Osteoblast (primary cell): ENCODE measurements at regions not wholly inside any gene's neighbourhood (a gene's known extent, or its start where the extent isn't known, plus 50 kb on each side); places are given as distances from the start of the nearest gene placed in this dataset.

Experiments used
- DNase-seq: peaks from one replicate; pipeline ENCODE4 v3.0.0; 2011; ENCODE audit warnings: low spot score, mixed read lengths; ENCODE audit not compliant: insufficient read length; ENCODE audit errors: missing footprints
- H2AFZ ChIP-seq: 2 replicates; pipeline ENCODE4 v1.6.0; 2011; ENCODE audit warnings: mild to moderate bottlenecking, low read length
- H3K27ac ChIP-seq: 2 replicates; pipeline ENCODE4 v1.5.1; 2011; ENCODE audit warnings: mild to moderate bottlenecking, low read depth, low read length, moderate library complexity
- H3K27me3 ChIP-seq: 2 replicates; pipeline ENCODE4 v1.6.0; 2012; ENCODE audit warnings: mild to moderate bottlenecking, control low read depth, inconsistent platforms, low read length, moderate library complexity; ENCODE audit not compliant: insufficient read depth
- H3K36me3 ChIP-seq: 2 replicates; pipeline ENCODE4 v1.5.1; 2011; ENCODE audit warnings: mild to moderate bottlenecking, low read length, control low read depth, moderate library complexity; ENCODE audit not compliant: insufficient read depth
- H3K4me1 ChIP-seq: 2 replicates; pipeline ENCODE4 v1.5.1; 2011; ENCODE audit warnings: mild to moderate bottlenecking, low read length, control low read depth, moderate library complexity; ENCODE audit not compliant: insufficient read depth
- H3K4me2 ChIP-seq: 2 replicates; pipeline ENCODE4 v1.6.0; 2011; ENCODE audit warnings: mild to moderate bottlenecking, low read length; ENCODE audit not compliant: insufficient read depth
- H3K4me3 ChIP-seq: fragments of 200-600 bp; sonication (generic); 3 replicates; pipeline ENCODE4 v1.5.1; 2012; ENCODE audit warnings: mild to moderate bottlenecking, low read length, inconsistent platforms; ENCODE audit not compliant: insufficient read depth
- H3K79me2 ChIP-seq: 2 replicates; pipeline ENCODE4 v1.6.0; 2012; ENCODE audit warnings: mild to moderate bottlenecking, low read length, control low read depth, inconsistent platforms; ENCODE audit not compliant: insufficient read depth
- H3K9me3 ChIP-seq: 2 replicates; pipeline ENCODE4 v1.5.1; 2011; ENCODE audit warnings: low read depth, low read length, control low read depth
- H4K20me1 ChIP-seq: 2 replicates; pipeline ENCODE4 v1.6.0; 2012; ENCODE audit warnings: mild to moderate bottlenecking, low read length, control low read depth; ENCODE audit not compliant: insufficient read depth
- CTCF ChIP-seq: IDR thresholded peaks from 2 replicates; pipeline ENCODE4 v1.5.1; 2011; ENCODE audit warnings: mild to moderate bottlenecking, low read depth, low read length, moderate library complexity; ENCODE audit errors: extremely low read depth

GRCh38 chr5:19301271-19301670 lies 686.7 kb downstream of the CDH18 start:
- H3K36me3 ChIP-seq = no peaks in the 10 kb centered on the region
- no peaks in the 10 kb centered on the region for H3K79me2 ChIP-seq
- no peak overlapping the region for H3K4me2 ChIP-seq
- no peaks in the 10 kb centered on the region for H3K27me3 ChIP-seq
- no peak overlapping the region for H3K27ac ChIP-seq
- peaks cover 2% of the 10 kb centered on the region for H3K9me3 ChIP-seq
- H2AFZ ChIP-seq = no peak overlapping the region
- no peaks in the 10 kb centered on the region for H3K4me1 ChIP-seq
- H3K4me3 ChIP-seq = no peak overlapping the region
- no peaks in the 10 kb centered on the region for H4K20me1 ChIP-seq
- DNase-seq = no peak
- TF ChIP-seq CTCF = no peak

GRCh38 chr5:19314840-19315239 lies 673.2 kb downstream of the CDH18 start:
- Histone ChIP-seq H3K4me1 (no peaks in the 10 kb centered on the region), H4K20me1 (no peaks in the 10 kb centered on the region), H3K4me2 (no peak overlapping the region), H3K27ac (no peak overlapping the region), H3K9me3 (no peaks in the 10 kb centered on the region), H3K27me3 (no peaks in the 10 kb centered on the region), H3K4me3 (no peak overlapping the region), H3K79me2 (no peaks in the 10 kb centered on the region), H3K36me3 (no peaks in the 10 kb centered on the region), H2AFZ (no peak overlapping the region)
- no peak for DNase-seq
- TF ChIP-seq CTCF = no peak

- Histone ChIP-seq H4K20me1 (no peaks in the 10 kb centered on the region), H3K4me1 (no peaks in the 10 kb centered on the region), H2AFZ (no peak overlapping the region), H3K79me2 (no peaks in the 10 kb centered on the region), H3K4me2 (no peak overlapping the region), H3K27ac (no peak overlapping the region), H3K4me3 (no peak overlapping the region), H3K36me3 (no peaks in the 10 kb centered on the region), H3K27me3 (no peaks in the 10 kb centered on the region), H3K9me3 (no peaks in the 10 kb centered on the region)
- DNase-seq = no peak
- TF ChIP-seq CTCF = no peak
Measured at GRCh38 chr5:19319252-19319651, 668.7 kb downstream of the CDH18 start.

GRCh38 chr5:19322716-19323485 lies 665.1 kb downstream of the CDH18 start:
- no peak overlapping the region for H3K4me2 ChIP-seq

More at GRCh38 chr5:19322716-19323485, 665.1 kb downstream of the CDH18 start:
- H3K9me3 ChIP-seq = no peaks in the 10 kb centered on the region
- H4K20me1 ChIP-seq = no peaks in the 10 kb centered on the region
- no peaks in the 10 kb centered on the region for H3K36me3 ChIP-seq
- H3K4me1 ChIP-seq = no peaks in the 10 kb centered on the region
- no peak overlapping the region for H2AFZ ChIP-seq
- H3K4me3 ChIP-seq = no peak overlapping the region
- no peak overlapping the region for H3K27ac ChIP-seq
- no peak for TF ChIP-seq CTCF
- DNase-seq = peak; percentile 9
- H3K79me2 ChIP-seq = no peaks in the 10 kb centered on the region
- H3K27me3 ChIP-seq = no peaks in the 10 kb centered on the region
